ENCODE measurements at regions not wholly inside any gene's neighbourhood (a gene's known extent, or its start where the extent isn't known, plus 50 kb on each side); places are given as distances from the start of the nearest gene placed in this dataset.

GRCh38 chr5:129387944-129388343 lies 72.2 kb upstream of the ADAMTS19 start:
- H3K36me3 ChIP-seq (ENCODE audit: control insufficient read depth in 2 of 2, insufficient read depth in 2 of 2, low read length in 2 of 2): no peaks in the 10 kb centered on the region
- H3K27me3 ChIP-seq (ENCODE audit: control insufficient read depth in 2 of 2, insufficient read depth in 2 of 2, low read length in 2 of 2): no peaks in the 10 kb centered on the region
- H3K4me3 ChIP-seq (ENCODE audit: low read length in 2 of 2): no peak overlapping the region
- no peaks in the 10 kb centered on the region for H3K9me3 ChIP-seq (ENCODE audit: control insufficient read depth in 2 of 2, low read length in 2 of 2)
- no peak overlapping the region for H3K9ac ChIP-seq (ENCODE audit: low read depth in 1 of 2, low read length in 2 of 2)
- no peak overlapping the region for H3K27ac ChIP-seq (ENCODE audit: low read depth in 2 of 2, low read length in 2 of 2)
- no peaks in the 10 kb centered on the region for H3K4me1 ChIP-seq (ENCODE audit: control insufficient read depth in 2 of 2, insufficient read depth in 2 of 2, low read length in 2 of 2)

GRCh38 chr5:129392681-129393080 lies 67.4 kb upstream of the ADAMTS19 start:
- Histone ChIP-seq H3K36me3 (ENCODE audit: control insufficient read depth in 2 of 2, insufficient read depth in 2 of 2, low read length in 2 of 2) (no peaks in the 10 kb centered on the region), H3K9ac (ENCODE audit: low read depth in 1 of 2, low read length in 2 of 2) (no peak overlapping the region), H3K27ac (ENCODE audit: low read depth in 2 of 2, low read length in 2 of 2) (no peak overlapping the region), H3K4me1 (ENCODE audit: control insufficient read depth in 2 of 2, insufficient read depth in 2 of 2, low read length in 2 of 2) (no peaks in the 10 kb centered on the region), H3K9me3 (ENCODE audit: control insufficient read depth in 2 of 2, low read length in 2 of 2) (no peaks in the 10 kb centered on the region), H3K27me3 (ENCODE audit: control insufficient read depth in 2 of 2, insufficient read depth in 2 of 2, low read length in 2 of 2) (no peaks in the 10 kb centered on the region), H3K4me3 (ENCODE audit: low read length in 2 of 2) (no peak overlapping the region)

- Histone ChIP-seq H3K4me1 (ENCODE audit: control insufficient read depth in 2 of 2, insufficient read depth in 2 of 2, low read length in 2 of 2) (no peaks in the 10 kb centered on the region), H3K9me3 (ENCODE audit: control insufficient read depth in 2 of 2, low read length in 2 of 2) (no peaks in the 10 kb centered on the region), H3K27ac (ENCODE audit: low read depth in 2 of 2, low read length in 2 of 2) (no peak overlapping the region), H3K36me3 (ENCODE audit: control insufficient read depth in 2 of 2, insufficient read depth in 2 of 2, low read length in 2 of 2) (no peaks in the 10 kb centered on the region), H3K9ac (ENCODE audit: low read depth in 1 of 2, low read length in 2 of 2) (no peak overlapping the region), H3K4me3 (ENCODE audit: low read length in 2 of 2) (no peak overlapping the region), H3K27me3 (ENCODE audit: control insufficient read depth in 2 of 2, insufficient read depth in 2 of 2, low read length in 2 of 2) (no peaks in the 10 kb centered on the region)
Measured at GRCh38 chr5:129395247-129395646, 64.9 kb upstream of the ADAMTS19 start.

GRCh38 chr5:129398026-129398678 lies 61.9 kb upstream of the ADAMTS19 start:
- no peaks in the 10 kb centered on the region for H3K4me1 ChIP-seq (ENCODE audit: control insufficient read depth in 2 of 2, insufficient read depth in 2 of 2, low read length in 2 of 2)
- H3K4me3 ChIP-seq (ENCODE audit: low read length in 2 of 2): no peak overlapping the region
- H3K36me3 ChIP-seq (ENCODE audit: control insufficient read depth in 2 of 2, insufficient read depth in 2 of 2, low read length in 2 of 2): no peaks in the 10 kb centered on the region
- H3K27ac ChIP-seq (ENCODE audit: low read depth in 2 of 2, low read length in 2 of 2): no peak overlapping the region
- H3K27me3 ChIP-seq (ENCODE audit: control insufficient read depth in 2 of 2, insufficient read depth in 2 of 2, low read length in 2 of 2): no peaks in the 10 kb centered on the region
- H3K9ac ChIP-seq (ENCODE audit: low read depth in 1 of 2, low read length in 2 of 2): no peak overlapping the region
- H3K9me3 ChIP-seq (ENCODE audit: control insufficient read depth in 2 of 2, low read length in 2 of 2): no peaks in the 10 kb centered on the region

DNA sequence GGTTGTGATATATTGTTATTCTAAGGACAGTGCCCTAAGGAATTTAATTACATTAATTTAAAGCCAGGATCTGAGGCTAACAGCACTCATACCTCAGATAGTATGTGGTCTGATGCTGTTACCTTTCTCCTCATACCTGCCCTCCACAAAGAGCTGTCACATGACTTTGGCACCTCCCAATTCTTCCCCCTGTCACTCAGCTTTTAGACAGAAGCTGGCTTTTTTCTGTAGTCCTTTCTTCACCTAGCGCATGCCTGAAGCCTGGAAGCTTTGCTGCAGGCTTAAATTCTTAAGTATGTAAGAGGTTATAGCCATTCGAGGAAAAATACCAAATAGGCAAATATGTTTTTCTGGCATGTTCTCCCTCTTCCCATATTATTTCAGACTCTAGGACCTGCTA lies 61.0 kb upstream of the ADAMTS19 start:
- no peak overlapping the region for H3K9ac ChIP-seq (ENCODE audit: low read depth in 1 of 2, low read length in 2 of 2)
- H3K36me3 ChIP-seq (ENCODE audit: control insufficient read depth in 2 of 2, insufficient read depth in 2 of 2, low read length in 2 of 2): no peaks in the 10 kb centered on the region
- H3K27me3 ChIP-seq (ENCODE audit: control insufficient read depth in 2 of 2, insufficient read depth in 2 of 2, low read length in 2 of 2): no peaks in the 10 kb centered on the region
- H3K4me1 ChIP-seq (ENCODE audit: control insufficient read depth in 2 of 2, insufficient read depth in 2 of 2, low read length in 2 of 2): no peaks in the 10 kb centered on the region
- no peak overlapping the region for H3K27ac ChIP-seq (ENCODE audit: low read depth in 2 of 2, low read length in 2 of 2)
- H3K9me3 ChIP-seq (ENCODE audit: control insufficient read depth in 2 of 2, low read length in 2 of 2): no peaks in the 10 kb centered on the region
- H3K4me3 ChIP-seq (ENCODE audit: low read length in 2 of 2): no peak overlapping the region

DNA sequence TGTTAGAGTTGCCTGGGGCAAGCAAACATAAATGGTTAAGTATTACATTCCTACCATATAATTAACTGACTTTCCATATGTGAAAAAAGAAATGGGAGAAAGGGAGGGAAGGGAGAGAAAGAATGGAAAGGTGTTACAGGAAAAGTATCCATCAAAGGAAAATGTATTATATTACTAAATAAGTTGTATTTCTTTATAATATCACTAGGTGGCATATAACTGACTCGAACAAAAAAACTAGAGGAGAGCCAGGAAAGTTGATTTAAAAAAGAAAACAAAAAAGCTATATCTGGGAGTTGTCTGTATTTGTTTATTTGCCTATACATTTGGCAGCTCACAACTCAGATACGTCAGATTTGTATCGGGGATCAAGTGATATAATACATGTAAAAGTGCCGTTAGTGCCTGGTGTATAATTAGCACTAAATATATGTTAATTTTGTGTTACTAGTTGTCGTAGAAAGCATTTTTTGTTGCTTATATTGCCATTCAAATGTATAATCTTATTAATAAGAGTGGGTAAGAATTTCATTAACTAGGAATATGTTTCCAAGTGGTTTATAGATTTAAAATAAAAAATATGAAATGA lies 59.6 kb upstream of the ADAMTS19 start:
- Histone ChIP-seq H3K36me3 (ENCODE audit: control insufficient read depth in 2 of 2, insufficient read depth in 2 of 2, low read length in 2 of 2) (no peaks in the 10 kb centered on the region), H3K4me1 (ENCODE audit: control insufficient read depth in 2 of 2, insufficient read depth in 2 of 2, low read length in 2 of 2) (no peaks in the 10 kb centered on the region), H3K27ac (ENCODE audit: low read depth in 2 of 2, low read length in 2 of 2) (no peak overlapping the region), H3K9me3 (ENCODE audit: control insufficient read depth in 2 of 2, low read length in 2 of 2) (no peaks in the 10 kb centered on the region), H3K9ac (ENCODE audit: low read depth in 1 of 2, low read length in 2 of 2) (no peak overlapping the region), H3K4me3 (ENCODE audit: low read length in 2 of 2) (no peak overlapping the region), H3K27me3 (ENCODE audit: control insufficient read depth in 2 of 2, insufficient read depth in 2 of 2, low read length in 2 of 2) (no peaks in the 10 kb centered on the region)

GRCh38 chr5:129405222-129405621 lies 54.9 kb upstream of the ADAMTS19 start:
- no peaks in the 10 kb centered on the region for H3K27me3 ChIP-seq (ENCODE audit: control insufficient read depth in 2 of 2, insufficient read depth in 2 of 2, low read length in 2 of 2)
- H3K36me3 ChIP-seq (ENCODE audit: control insufficient read depth in 2 of 2, insufficient read depth in 2 of 2, low read length in 2 of 2): no peaks in the 10 kb centered on the region
- no peak overlapping the region for H3K9ac ChIP-seq (ENCODE audit: low read depth in 1 of 2, low read length in 2 of 2)
- H3K9me3 ChIP-seq (ENCODE audit: control insufficient read depth in 2 of 2, low read length in 2 of 2): no peaks in the 10 kb centered on the region
- H3K4me1 ChIP-seq (ENCODE audit: control insufficient read depth in 2 of 2, insufficient read depth in 2 of 2, low read length in 2 of 2): no peaks in the 10 kb centered on the region
- H3K4me3 ChIP-seq (ENCODE audit: low read length in 2 of 2): no peak overlapping the region
- H3K27ac ChIP-seq (ENCODE audit: low read depth in 2 of 2, low read length in 2 of 2): no peak overlapping the region

GRCh38 chr5:129406440-129406839 lies 53.7 kb upstream of the ADAMTS19 start:
- no peaks in the 10 kb centered on the region for H3K9me3 ChIP-seq (ENCODE audit: control insufficient read depth in 2 of 2, low read length in 2 of 2)
- H3K4me3 ChIP-seq (ENCODE audit: low read length in 2 of 2): no peak overlapping the region
- H3K36me3 ChIP-seq (ENCODE audit: control insufficient read depth in 2 of 2, insufficient read depth in 2 of 2, low read length in 2 of 2): no peaks in the 10 kb centered on the region
- no peak overlapping the region for H3K9ac ChIP-seq (ENCODE audit: low read depth in 1 of 2, low read length in 2 of 2)
- no peaks in the 10 kb centered on the region for H3K27me3 ChIP-seq (ENCODE audit: control insufficient read depth in 2 of 2, insufficient read depth in 2 of 2, low read length in 2 of 2)
- no peak overlapping the region for H3K27ac ChIP-seq (ENCODE audit: low read depth in 2 of 2, low read length in 2 of 2)
- no peaks in the 10 kb centered on the region for H3K4me1 ChIP-seq (ENCODE audit: control insufficient read depth in 2 of 2, insufficient read depth in 2 of 2, low read length in 2 of 2)
